OCI-LY7 (cell line): ENCODE measurements at regions not wholly inside any gene's neighbourhood (a gene's known extent, or its start where the extent isn't known, plus 50 kb on each side); places are given as distances from the start of the nearest gene placed in this dataset.
A peak's percentile ranks its signal among the peaks of the same experiment; 100 is the strongest.

Experiments used
- BruUV-seq: library from RNA; stranded (reverse); fragments of 400-500 nt; replicated peaks from 2 replicates; lab custom pipeline; 2021; lab: Mats Ljungman, UMichigan
- CTCF ChIA-PET: fragments of 300-600 bp; sonication (Branson Sonifier 250); formaldehyde crosslinking; loops from one replicate; lab custom pipeline; 2022; ENCODE audit warnings: antibody characterized with exemption; ENCODE audit not compliant: unreplicated experiment; lab: Charles Lee
- POLR2A ChIA-PET: fragments of 300-600 bp; sonication (Branson Sonifier 250); formaldehyde crosslinking; loops from one replicate; lab custom pipeline; 2022; ENCODE audit warnings: antibody characterized with exemption; lab: Charles Lee
- DNase-seq: peaks from one replicate; pipeline ENCODE4 v3.0.0-alpha.2; 2015; ENCODE audit warnings: low spot score
- H2AFZ ChIP-seq: fragments of 200-600 bp; sonication (generic), shearing (Covaris generic); 2 replicates; pipeline ENCODE4 v1.6.1; 2014; ENCODE audit warnings: mild to moderate bottlenecking, antibody characterized with exemption, low read length, moderate library complexity
- H3K27ac ChIP-seq: fragments of 200-600 bp; sonication (generic); 2 replicates; pipeline ENCODE4 v1.5.1; 2014; ENCODE audit warnings: mixed run types, low read depth, mild to moderate bottlenecking, moderate library complexity, low read length, inconsistent platforms; ENCODE audit not compliant: poor library complexity, severe bottlenecking
- H3K36me3 ChIP-seq: fragments of 200-600 bp; sonication (generic); 2 replicates; pipeline ENCODE4 v1.6.1; 2014; ENCODE audit warnings: mild to moderate bottlenecking, antibody characterized with exemption, low read length, moderate library complexity, mixed read lengths; ENCODE audit not compliant: insufficient read depth
- H3K4me1 ChIP-seq: fragments of 200-600 bp; sonication (generic); 2 replicates; pipeline ENCODE4 v1.5.1; 2014; ENCODE audit warnings: mild to moderate bottlenecking, low read length; ENCODE audit not compliant: insufficient read depth, poor library complexity, severe bottlenecking
- H3K4me2 ChIP-seq: fragments of 200-600 bp; sonication (generic); 2 replicates; pipeline ENCODE4 v1.6.1; 2014; ENCODE audit warnings: mild to moderate bottlenecking, low read length
- H3K4me3 ChIP-seq: fragments of 200-600 bp; sonication (generic); 2 replicates; pipeline ENCODE4 v1.5.1; 2014; ENCODE audit warnings: mild to moderate bottlenecking, low read depth, low read length; ENCODE audit not compliant: poor library complexity, severe bottlenecking
- H3K79me2 ChIP-seq: fragments of 200-600 bp; sonication (generic); 2 replicates; pipeline ENCODE4 v1.6.1; 2016; ENCODE audit warnings: low read depth, mild to moderate bottlenecking, low read length, moderate library complexity, mixed read lengths; ENCODE audit not compliant: insufficient read depth
- H3K9me2 ChIP-seq: fragments of 200-600 bp; sonication (generic); 2 replicates; pipeline ENCODE4 v1.6.1; 2016; ENCODE audit warnings: mild to moderate bottlenecking, low read length, mixed read lengths; ENCODE audit not compliant: insufficient read depth
- H3K9me3 ChIP-seq: fragments of 200-600 bp; sonication (generic); 2 replicates; pipeline ENCODE4 v1.6.1; 2014; ENCODE audit warnings: mild to moderate bottlenecking, mixed run types, low read length, mixed read lengths
- H4K20me1 ChIP-seq: fragments of 200-600 bp; sonication (generic); 2 replicates; pipeline ENCODE4 v1.6.1; 2014; ENCODE audit warnings: mild to moderate bottlenecking, antibody characterized with exemption, low read length, moderate library complexity, mixed read lengths; ENCODE audit not compliant: insufficient read depth
- CTCF ChIP-seq: fragments of 200-600 bp; sonication (generic); conservative IDR thresholded peaks from 2 replicates; pipeline ENCODE4 v1.5.1; 2014; ENCODE audit warnings: mild to moderate bottlenecking, antibody characterized with exemption, low read length, moderate library complexity, mixed read lengths
- EZH2phosphoT487 ChIP-seq: fragments of 200-600 bp; sonication (generic); IDR thresholded peaks from 2 replicates; pipeline ENCODE4 v1.6.1; 2018; ENCODE audit warnings: low read depth, borderline replicate concordance, mild to moderate bottlenecking, mixed run types, antibody characterized with exemption, low read length, moderate library complexity, mixed read lengths
- intact Hi-C: fragments of 100-400 bp; cut with micrococcal nuclease; formaldehyde crosslinking; loops from one replicate; pipeline ENCODE4 v1.10.0; 2022; ENCODE audit not compliant: unreplicated experiment

DNA sequence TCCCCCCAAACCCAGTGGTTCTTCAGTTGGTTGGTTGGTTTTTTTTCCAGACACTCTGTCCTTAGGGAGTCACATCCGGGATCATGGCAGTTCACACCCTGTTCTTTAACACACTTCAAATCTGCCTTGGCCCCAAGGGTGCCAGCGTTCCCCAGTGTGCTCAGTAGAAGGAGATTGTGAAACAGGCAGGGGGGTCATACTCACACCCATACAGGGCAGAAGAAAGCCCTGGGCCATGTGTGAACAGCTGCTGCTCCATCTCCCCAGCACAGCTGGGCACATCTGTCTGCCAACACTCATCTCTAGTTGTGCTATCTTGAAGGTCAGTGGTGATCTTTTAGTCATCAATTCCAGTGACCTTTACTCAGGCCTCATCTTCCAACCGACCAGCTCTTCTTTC, 64.4 kb upstream of the FUT8 start:
- TF ChIP-seq EZH2phosphoT487: no peak
- TF ChIP-seq CTCF: no peak
- Histone ChIP-seq H3K4me3 (no peak overlapping the region), H3K27ac (no peak overlapping the region), H2AFZ (no peak overlapping the region), H4K20me1 (no peaks in the 10 kb centered on the region), H3K79me2 (no peaks in the 10 kb centered on the region), H3K4me2 (no peak overlapping the region), H3K9me2 (no peaks in the 10 kb centered on the region), H3K4me1 (peaks cover 64% of the 10 kb centered on the region), H3K36me3 (no peaks in the 10 kb centered on the region), H3K9me3 (no peaks in the 10 kb centered on the region)
- POLR2A ChIA-PET: interaction anchor here (0.8 to 11.3 kb wide), 7 partner anchors 10 to 63 kb away, joined by 3 to 153 read pairs (median 19); no protein-coding TSS in a partner anchor
- intact Hi-C loops: no loop called here
- no peak for DNase-seq
- no TSS peak for BruUV-seq
- CTCF ChIA-PET: interaction anchor here (1.0 to 1.1 kb wide), 2 partner anchors 14 to 61 kb away, joined by 3 read pairs; no protein-coding TSS in a partner anchor

DNA sequence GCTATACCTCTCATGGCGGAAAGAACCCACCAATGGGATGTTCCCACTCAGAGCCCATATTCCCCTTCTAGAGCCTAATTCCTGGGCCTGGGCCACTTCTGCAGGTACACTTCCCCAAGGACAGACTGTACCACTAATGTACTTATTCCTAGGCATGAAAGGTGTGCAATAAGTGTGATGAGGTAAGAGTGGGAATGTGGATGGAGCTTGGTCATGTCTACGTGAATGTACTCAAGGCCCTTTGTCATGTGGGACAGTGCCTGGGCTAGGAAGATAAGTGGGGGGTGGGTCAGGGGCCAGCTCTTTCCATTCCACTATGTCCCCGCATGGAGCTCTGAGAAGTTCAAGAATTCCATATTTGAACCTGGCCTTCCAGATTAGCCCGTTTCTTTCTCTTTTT, 63.4 kb upstream of the FUT8 start:
- no TSS peak for BruUV-seq
- Histone ChIP-seq H4K20me1 (no peaks in the 10 kb centered on the region), H3K79me2 (no peaks in the 10 kb centered on the region), H3K9me3 (no peaks in the 10 kb centered on the region), H3K36me3 (no peaks in the 10 kb centered on the region), H3K4me2 (no peak overlapping the region), H3K9me2 (no peaks in the 10 kb centered on the region), H3K4me1 (peaks cover 74% of the 10 kb centered on the region), H3K27ac (no peak overlapping the region), H2AFZ (no peak overlapping the region), H3K4me3 (no peak overlapping the region)
- TF ChIP-seq EZH2phosphoT487 (no peak), CTCF (no peak)
- POLR2A ChIA-PET: interaction anchor here (0.5 to 11.3 kb wide), 7 partner anchors 11 to 225 kb away, joined by 3 to 153 read pairs (median 19); no protein-coding TSS in a partner anchor
- no peak for DNase-seq
- CTCF ChIA-PET: interaction anchor here (1.0 to 1.4 kb wide), 3 partner anchors 15 to 66 kb away, joined by 3 to 4 read pairs (median 3); no protein-coding TSS in a partner anchor
- intact Hi-C loops: no loop called here

- DNase-seq: peak; percentile 93
- H2AFZ ChIP-seq: peak overlapping the region; percentile 2; the same call in 1 of the 2 replicates
- H3K9me2 ChIP-seq: no peaks in the 10 kb centered on the region
- no peaks in the 10 kb centered on the region for H3K79me2 ChIP-seq
- intact Hi-C loops: loop anchor here (1.0 to 5.0 kb wide), 6 partner anchors 33 to 1114 kb away; partner anchors contain the start of gene FUT8
- H3K4me3 ChIP-seq: peak overlapping the region; percentile 24
- CTCF ChIA-PET: interaction anchor here (1.0 to 2.0 kb wide), 4 partner anchors 9 to 48 kb away, joined by 3 to 8 read pairs (median 3); no protein-coding TSS in a partner anchor
- H3K4me2 ChIP-seq: peak overlapping the region; percentile 60
- no peaks in the 10 kb centered on the region for H4K20me1 ChIP-seq
- no peaks in the 10 kb centered on the region for H3K36me3 ChIP-seq
- peaks cover 94% of the 10 kb centered on the region for H3K4me1 ChIP-seq
- TF ChIP-seq EZH2phosphoT487 (no peak), CTCF (no peak)
- H3K27ac ChIP-seq: peak overlapping the region; percentile 97
- TSS peak; percentile 59 for BruUV-seq
- POLR2A ChIA-PET: interaction anchor here (0.6 to 11.3 kb wide), 16 partner anchors 9 to 146 kb away, joined by 3 to 153 read pairs (median 6); no protein-coding TSS in a partner anchor
- no peaks in the 10 kb centered on the region for H3K9me3 ChIP-seq
Observed at GRCh38 chr14:65351493-65352194, 60.9 kb upstream of the FUT8 start.
